ENCODE measurements at regions not wholly inside any gene's neighbourhood (a gene's known extent, or its start where the extent isn't known, plus 50 kb on each side); places are given as distances from the start of the nearest gene placed in this dataset.

GRCh38 chr9:1202512-1203280 lies 152.5 kb downstream of the DMRT2 start:
- H3K27ac ChIP-seq (ENCODE audit: low read depth in 2 of 2, low read length in 1 of 2), result no peak overlapping the region
- CTCF ChIA-PET, result no interaction called here
- no peaks in the 10 kb centered on the region for H3K9me2 ChIP-seq
- no peak overlapping the region for H3K9ac ChIP-seq
- no peaks in the 10 kb centered on the region for H3K9me3 ChIP-seq
- no peaks in the 10 kb centered on the region for H3F3A ChIP-seq (replicated peaks; ENCODE audit: insufficient read depth)
- POLR2A ChIA-PET, result no interaction called here
- H3K79me2 ChIP-seq (ENCODE audit: insufficient read depth), result no peaks in the 10 kb centered on the region
- no peaks in the 10 kb centered on the region for H3K27me3 ChIP-seq (ENCODE audit: insufficient read depth)
- H2AFZ ChIP-seq (ENCODE audit: low read depth), result no peak overlapping the region
- H4K20me1 ChIP-seq (ENCODE audit: insufficient read depth), result no peaks in the 10 kb centered on the region
- no peak for TF ChIP-seq FOSL2 (IDR thresholded peaks at IDR 0.05; ENCODE audit: borderline replicate concordance, low read depth)
- TF ChIP-seq GATA2 (CRISPR knock-in tag; IDR thresholded peaks at IDR 0.05), result no peak
- no peak for TF ChIP-seq CTCF (IDR thresholded peaks at IDR 0.05)
- TF ChIP-seq SIN3A (IDR thresholded peaks at IDR 0.05; ENCODE audit: borderline replicate concordance, low read depth, low read length), result no peak
- TF ChIP-seq TEAD4 (IDR thresholded peaks at IDR 0.05; ENCODE audit: borderline replicate concordance, insufficient read depth), result no peak
- no peak for TF ChIP-seq YY1 (IDR thresholded peaks at IDR 0.05; ENCODE audit: low read depth)
- no peak for TF ChIP-seq FOXJ3 (CRISPR knock-in tag; IDR thresholded peaks at IDR 0.05)
- TF ChIP-seq REST (IDR thresholded peaks at IDR 0.05; ENCODE audit: low read depth, low read length), result no peak
- no peak for TF ChIP-seq PBX3 (IDR thresholded peaks at IDR 0.05)
- TF ChIP-seq POLR2AphosphoS5 (IDR thresholded peaks at IDR 0.05; ENCODE audit: low read depth, low read length), result no peak
- no peak for TF ChIP-seq NRF1 (IDR thresholded peaks at IDR 0.05; ENCODE audit: low read depth, low read length)
- no peak for TF ChIP-seq MXI1 (IDR thresholded peaks at IDR 0.05; ENCODE audit: low read depth, low read length)
- no peak for TF ChIP-seq RCOR1 (IDR thresholded peaks at IDR 0.05; ENCODE audit: low read length)
- no peak for TF ChIP-seq RAD21 (IDR thresholded peaks at IDR 0.05; ENCODE audit: low read length)
- no peak for TF ChIP-seq FOXM1 (IDR thresholded peaks at IDR 0.05; ENCODE audit: low read depth)
- TF ChIP-seq TCF12 (IDR thresholded peaks at IDR 0.05), result no peak
- TF ChIP-seq ZBTB33 (IDR thresholded peaks at IDR 0.05; ENCODE audit: borderline replicate concordance, low read depth), result no peak
- WGBS (ENCODE audit: low lambda C conversion rate), result 7% methylated on average over 3 of the region's 3 CpGs
- no peak for DNase-seq
- no peak overlapping the region for H3K4me2 ChIP-seq
- H3K4me3 ChIP-seq (ENCODE audit: low read depth in 2 of 2, low read length in 1 of 2), result no peak overlapping the region
- no peaks in the 10 kb centered on the region for H3K36me3 ChIP-seq (replicated peaks in 1 of 2; ENCODE audit: control insufficient read depth in 1 of 2, insufficient read depth in 2 of 2, low read length in 1 of 2)
- H3K4me1 ChIP-seq (ENCODE audit: control insufficient read depth in 1 of 2, insufficient read depth in 2 of 2, low read depth in 1 of 2, low read length in 1 of 2), result no peaks in the 10 kb centered on the region
